Neural cell (in vitro differentiated cells): ENCODE measurements at regions not wholly inside any gene's neighbourhood (a gene's known extent, or its start where the extent isn't known, plus 50 kb on each side); places are given as distances from the start of the nearest gene placed in this dataset.

Source experiments
- H2AFZ ChIP-seq: fragments of 200-600, 300-800 bp; sonication (generic), shearing (Covaris generic); 2 replicates; pipeline ENCODE4 v1.6.0; 2014; ENCODE audit warnings: low read depth, mild to moderate bottlenecking, antibody characterized with exemption, low read length, moderate library complexity
- H3F3A ChIP-seq: fragments of 200-600 bp; shearing (Covaris generic); 2 replicates; pipeline ENCODE4 v1.6.1; 2016; ENCODE audit warnings: mild to moderate bottlenecking, moderate library complexity, mixed read lengths, antibody characterized with exemption, low read length; ENCODE audit not compliant: insufficient read depth, poor library complexity, severe bottlenecking
- H3K27ac ChIP-seq: fragments of 200-600, 300-800 bp; sonication (generic), shearing (Covaris generic); 2 replicates; pipeline ENCODE4 v1.5.1; 2014; ENCODE audit warnings: mild to moderate bottlenecking, low read length, moderate library complexity
- H3K27me3 ChIP-seq: fragments of 300-800, 200-600 bp; sonication (generic), shearing (Covaris generic); 2 replicates; pipeline ENCODE4 v1.6.0; 2014; ENCODE audit warnings: mild to moderate bottlenecking, low read depth, low read length, moderate library complexity; ENCODE audit not compliant: insufficient read depth
- H3K36me3 ChIP-seq: fragments of 300-800, 200-600 bp; sonication (generic), shearing (Covaris generic); 2 replicates; pipeline ENCODE4 v1.5.1; 2014; ENCODE audit warnings: mild to moderate bottlenecking, antibody characterized with exemption, low read length, moderate library complexity; ENCODE audit not compliant: insufficient read depth
- H3K4me2 ChIP-seq: fragments of 300-800, 200-600 bp; sonication (generic), shearing (Covaris generic); 2 replicates; pipeline ENCODE4 v1.6.0; 2014; ENCODE audit warnings: mild to moderate bottlenecking, low read length
- H3K4me3 ChIP-seq: fragments of 300-800, 200-600 bp; sonication (generic), shearing (Covaris generic); 2 replicates; pipeline ENCODE4 v1.5.1; 2014; ENCODE audit warnings: mild to moderate bottlenecking, low read length, moderate library complexity
- H3K79me2 ChIP-seq: fragments of 200-600 bp; shearing (Covaris generic); replicated peaks from 2 replicates; pipeline ENCODE4 v1.6.0; 2014; ENCODE audit warnings: mild to moderate bottlenecking, low read length, moderate library complexity; ENCODE audit not compliant: insufficient read depth
- H3K9ac ChIP-seq: fragments of 300-800, 200-600 bp; sonication (generic), shearing (Covaris generic); 2 replicates; pipeline ENCODE4 v1.6.1; 2016; ENCODE audit warnings: mild to moderate bottlenecking, low read length, mixed read lengths
- H3K9me2 ChIP-seq: fragments of 200-600 bp; shearing (Covaris generic); 2 replicates; pipeline ENCODE4 v1.6.1; 2016; ENCODE audit warnings: mild to moderate bottlenecking, low read length, mixed read lengths; ENCODE audit not compliant: insufficient read depth
- H3K9me3 ChIP-seq: fragments of 200-600, 300-800 bp; sonication (generic), shearing (Covaris generic); 2 replicates; pipeline ENCODE4 v1.6.1; 2016; ENCODE audit warnings: mild to moderate bottlenecking, mixed run types, low read length, moderate library complexity, mixed read lengths
- H4K20me1 ChIP-seq: fragments of 200-600 bp; shearing (Covaris generic); 2 replicates; pipeline ENCODE4 v1.6.1; 2016; ENCODE audit warnings: mild to moderate bottlenecking, mixed run types; ENCODE audit not compliant: insufficient read depth
- CTCF ChIP-seq: fragments of 450-650 bp; IDR thresholded peaks from 2 replicates; pipeline ENCODE4 v1.5.1; 2014; ENCODE audit warnings: antibody characterized with exemption, mild to moderate bottlenecking, moderate library complexity; ENCODE audit not compliant: poor library complexity, severe bottlenecking
- EP300 ChIP-seq: fragments of 450-650 bp; conservative IDR thresholded peaks from 2 replicates; pipeline ENCODE4 v1.6.1; 2014; ENCODE audit warnings: antibody characterized with exemption, mild to moderate bottlenecking, moderate library complexity; ENCODE audit not compliant: poor library complexity, severe bottlenecking
- EZH2 ChIP-seq: fragments of 200-600, 300-800 bp; shearing (Covaris generic), sonication (generic); IDR thresholded peaks from 2 replicates; pipeline ENCODE4 v1.6.1; 2014; ENCODE audit warnings: antibody characterized with exemption, low read length, borderline replicate concordance, mild to moderate bottlenecking; ENCODE audit not compliant: insufficient read depth, poor library complexity, severe bottlenecking
- MXI1 ChIP-seq: fragments of 450-650 bp; conservative IDR thresholded peaks from 2 replicates; pipeline ENCODE4 v1.6.1; 2014; ENCODE audit warnings: antibody characterized with exemption, mild to moderate bottlenecking; ENCODE audit not compliant: poor library complexity, severe bottlenecking
- POLR2AphosphoS5 ChIP-seq: IDR thresholded peaks from 2 replicates; pipeline ENCODE4 v1.6.1; 2012
- RAD21 ChIP-seq: fragments of 450-650 bp; conservative IDR thresholded peaks from 2 replicates; pipeline ENCODE4 v1.6.1; 2014; ENCODE audit warnings: antibody characterized with exemption, mild to moderate bottlenecking, moderate library complexity
- REST ChIP-seq: IDR thresholded peaks from 2 replicates; pipeline ENCODE4 v1.6.1; 2012; ENCODE audit warnings: borderline replicate concordance
- SMC3 ChIP-seq: fragments of 450-650 bp; conservative IDR thresholded peaks from 2 replicates; pipeline ENCODE4 v1.6.1; 2014; ENCODE audit warnings: antibody characterized with exemption, mild to moderate bottlenecking, moderate library complexity; ENCODE audit not compliant: poor library complexity
- TAF1 ChIP-seq: IDR thresholded peaks from 2 replicates; pipeline ENCODE4 v1.6.1; 2012; ENCODE audit warnings: low read depth

GRCh38 chr18:2223849-2224248 lies 347.5 kb downstream of the METTL4 start:
- Histone ChIP-seq H3K9ac (no peak overlapping the region), H3K27ac (no peak overlapping the region), H3K4me3 (no peak overlapping the region), H3K9me2 (no peaks in the 10 kb centered on the region), H2AFZ (no peak overlapping the region), H3K9me3 (no peaks in the 10 kb centered on the region), H4K20me1 (no peaks in the 10 kb centered on the region), H3K27me3 (no peaks in the 10 kb centered on the region), H3K36me3 (no peaks in the 10 kb centered on the region), H3K79me2 (no peaks in the 10 kb centered on the region), H3F3A (no peaks in the 10 kb centered on the region), H3K4me2 (no peak overlapping the region)
- TF ChIP-seq RAD21: peak; percentile 85
- no peak for TF ChIP-seq MXI1
- TF ChIP-seq SMC3: peak; percentile 83
- TF ChIP-seq CTCF: peak; percentile 82

GRCh38 chr18:2236232-2236631 lies 335.1 kb downstream of the METTL4 start:
- Histone ChIP-seq H4K20me1 (no peaks in the 10 kb centered on the region), H3K79me2 (no peaks in the 10 kb centered on the region), H3K9me2 (no peaks in the 10 kb centered on the region), H3K27me3 (no peaks in the 10 kb centered on the region), H3K9ac (no peak overlapping the region), H3K9me3 (no peaks in the 10 kb centered on the region), H3F3A (no peaks in the 10 kb centered on the region), H3K4me3 (no peak overlapping the region), H3K36me3 (no peaks in the 10 kb centered on the region), H3K4me2 (no peak overlapping the region), H2AFZ (no peak overlapping the region), H3K27ac (no peak overlapping the region)
- peak; percentile 16 for TF ChIP-seq SMC3
- peak; percentile 39 for TF ChIP-seq REST
- peak; percentile 91 for TF ChIP-seq EP300
- TF ChIP-seq EZH2: no peak
- peak; percentile 11 for TF ChIP-seq RAD21
- TF ChIP-seq MXI1: no peak
- no peak for TF ChIP-seq TAF1
- TF ChIP-seq POLR2AphosphoS5: peak; percentile 84
- TF ChIP-seq CTCF: no peak
